ENCODE measurements at regions not wholly inside any gene's neighbourhood (a gene's known extent, or its start where the extent isn't known, plus 50 kb on each side); places are given as distances from the start of the nearest gene placed in this dataset.

DNA sequence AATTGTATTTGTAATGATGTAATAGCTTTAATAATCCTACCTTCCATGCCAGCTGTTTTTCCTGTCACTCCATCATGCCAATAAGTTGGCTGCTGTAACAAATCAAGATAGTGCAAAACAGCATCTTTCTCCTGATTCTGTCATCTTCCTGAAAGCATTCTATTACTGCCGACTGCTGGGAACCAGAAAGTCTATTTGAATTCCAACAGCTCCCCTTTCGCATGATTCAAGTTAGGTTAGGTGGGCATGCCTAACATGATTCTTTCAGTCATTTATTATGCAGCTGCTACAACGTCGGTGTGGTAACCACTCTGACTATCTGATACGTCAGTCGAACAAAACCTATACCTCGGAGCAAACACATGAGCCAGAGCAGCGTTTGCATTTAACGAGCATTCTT lies 127.9 kb upstream of the DMD start:
- TF ChIP-seq CTCF (IDR thresholded peaks at IDR 0.05) (no peak), POLR2A (IDR thresholded peaks at IDR 0.05) (no peak)
- intact Hi-C loops (cut with DNase I): no loop called here
- WGBS, 2 donors: 3 to 8% methylated on average over 8 to 9 of the region's 9 CpGs
- no peak for ATAC-seq
- H3K27me3 ChIP-seq: no peaks in the 10 kb centered on the region
- no peak for DNase-seq
- H3K4me3 ChIP-seq: no peak overlapping the region
- no peak overlapping the region for H3K27ac ChIP-seq
- H3K9me3 ChIP-seq: no peaks in the 10 kb centered on the region
- H3K4me1 ChIP-seq: no peaks in the 10 kb centered on the region
- H3K36me3 ChIP-seq (replicated peaks in 1 of 2; ENCODE audit: insufficient read depth in 1 of 2, low read depth in 2 of 2): no peaks in the 10 kb centered on the region

- ATAC-seq: no peak
- Histone ChIP-seq H3K36me3 (replicated peaks in 1 of 2; ENCODE audit: insufficient read depth in 1 of 2, low read depth in 2 of 2) (no peaks in the 10 kb centered on the region), H3K9me3 (no peaks in the 10 kb centered on the region), H3K27me3 (no peaks in the 10 kb centered on the region), H3K4me1 (no peaks in the 10 kb centered on the region), H3K4me3 (no peak overlapping the region), H3K27ac (no peak overlapping the region)
- no peak for TF ChIP-seq POLR2A (IDR thresholded peaks at IDR 0.05)
- peak in 6 of 7 experiments; percentile 18 to 47 (median 40) for TF ChIP-seq CTCF (IDR thresholded peaks at IDR 0.05)
- 1 to 14% methylated on average over 6 of the region's 6 CpGs for WGBS, 2 donors
- peak; percentile 14 to 48 (median 18) for DNase-seq
- intact Hi-C loops (cut with DNase I): no loop called here
Measured at GRCh38 chrX:33336783-33337182, 125.4 kb upstream of the DMD start.

DNA sequence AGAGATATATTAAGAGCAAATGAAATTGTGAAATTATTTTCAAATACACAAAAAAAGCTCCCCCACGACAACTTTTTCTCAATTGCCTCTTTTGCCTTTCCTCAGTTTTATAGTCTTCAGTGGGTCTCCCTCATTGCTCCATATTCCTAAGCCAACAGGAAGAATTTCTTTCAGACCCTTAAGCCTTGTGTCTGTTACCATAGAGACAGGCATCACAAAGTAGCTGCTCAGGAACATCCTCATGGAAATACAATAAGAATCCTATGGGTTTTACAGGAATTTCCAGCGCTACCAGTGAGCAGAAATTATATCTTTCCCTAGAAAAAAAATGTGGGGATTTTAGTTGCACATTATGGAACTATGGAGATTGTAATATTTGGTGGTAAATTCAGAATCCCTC lies 121.9 kb upstream of the DMD start:
- H3K27me3 ChIP-seq: no peaks in the 10 kb centered on the region
- no peaks in the 10 kb centered on the region for H3K9me3 ChIP-seq
- no peak for ATAC-seq
- 81 to 83% methylated on average over 2 of the region's 2 CpGs for WGBS, 2 donors
- H3K36me3 ChIP-seq (replicated peaks in 1 of 2; ENCODE audit: insufficient read depth in 1 of 2, low read depth in 2 of 2): no peaks in the 10 kb centered on the region
- intact Hi-C loops (cut with DNase I): no loop called here
- no peak overlapping the region for H3K27ac ChIP-seq
- no peak overlapping the region for H3K4me3 ChIP-seq
- TF ChIP-seq CTCF (IDR thresholded peaks at IDR 0.05): no peak
- no peak for TF ChIP-seq POLR2A (IDR thresholded peaks at IDR 0.05)
- no peaks in the 10 kb centered on the region for H3K4me1 ChIP-seq
- DNase-seq: no peak

GRCh38 chrX:33330798-33331197 lies 119.4 kb upstream of the DMD start:
- H3K27ac ChIP-seq: no peak overlapping the region
- no peaks in the 10 kb centered on the region for H3K4me1 ChIP-seq
- intact Hi-C loops (cut with DNase I): no loop called here
- TF ChIP-seq CTCF (IDR thresholded peaks at IDR 0.05) (no peak), POLR2A (IDR thresholded peaks at IDR 0.05) (no peak)
- no peaks in the 10 kb centered on the region for H3K36me3 ChIP-seq (replicated peaks in 1 of 2; ENCODE audit: insufficient read depth in 1 of 2, low read depth in 2 of 2)
- no peaks in the 10 kb centered on the region for H3K27me3 ChIP-seq
- no peaks in the 10 kb centered on the region for H3K9me3 ChIP-seq
- WGBS, 2 donors: 47 to 52% methylated on average over 3 of the region's 3 CpGs
- DNase-seq (no peak), ATAC-seq (no peak)
- H3K4me3 ChIP-seq: no peak overlapping the region

- Histone ChIP-seq H3K27me3 (no peaks in the 10 kb centered on the region), H3K9me3 (no peaks in the 10 kb centered on the region), H3K4me1 (no peaks in the 10 kb centered on the region), H3K27ac (no peak overlapping the region), H3K36me3 (replicated peaks in 1 of 2; ENCODE audit: insufficient read depth in 1 of 2, low read depth in 2 of 2) (no peaks in the 10 kb centered on the region), H3K4me3 (no peak overlapping the region)
- DNase-seq: no peak
- no peak for ATAC-seq
- no peak for TF ChIP-seq POLR2A (IDR thresholded peaks at IDR 0.05)
- peak in 1 of 7 experiments; percentile 7 for TF ChIP-seq CTCF (IDR thresholded peaks at IDR 0.05)
- 71 to 79% methylated on average over 2 of the region's 2 CpGs for WGBS, 2 donors
- intact Hi-C loops (cut with DNase I): no loop called here
Measured at GRCh38 chrX:33324099-33324498, 112.8 kb upstream of the DMD start.
